Fibroblast of lung (primary cell): ENCODE measurements at regions not wholly inside any gene's neighbourhood (a gene's known extent, or its start where the extent isn't known, plus 50 kb on each side); places are given as distances from the start of the nearest gene placed in this dataset.

Experiments used
- CTCF ChIP-seq, 2 donors: IDR thresholded peaks in 1 of 2; conservative IDR thresholded peaks in 1 of 2; 1 replicate in 1 of 2; 2 replicates in 1 of 2; pipeline ENCODE4 v1.5.1; 2011 to 2012; ENCODE audit warnings: low read length in 2 of 2, control low read depth in 1 of 2, inconsistent platforms in 1 of 2, low read depth in 1 of 2, mild to moderate bottlenecking in 1 of 2
- EZH2 ChIP-seq: IDR thresholded peaks from 2 replicates; pipeline ENCODE4 v1.5.1; 2012; ENCODE audit warnings: low read length, control low read depth, mild to moderate bottlenecking; ENCODE audit errors: missing control alignments

- TF ChIP-seq CTCF (conservative IDR thresholded peaks at IDR 0.05 in 1 of 2, IDR thresholded peaks at IDR 0.05 in 1 of 2; ENCODE audit: low read depth in 1 of 2, low read length in 2 of 2) (no peak), EZH2 (no peak)
These were observed 160.9 kb upstream of the TOX3 start for GRCh38 chr16:52707676-52708337.
